GM23338 (cell line): ENCODE measurements at regions not wholly inside any gene's neighbourhood (a gene's known extent, or its start where the extent isn't known, plus 50 kb on each side); places are given as distances from the start of the nearest gene placed in this dataset.

Experiments
- CREB1 ChIP-seq: fragments of 250-450 bp; sonication (Bioruptor Pico); IDR thresholded peaks from 2 replicates; pipeline ENCODE4 v1.5.0; 2020; ENCODE audit warnings: low read depth, mild to moderate bottlenecking, moderate library complexity
- ETS1 ChIP-seq: IDR thresholded peaks from 2 replicates; pipeline ENCODE4 v1.6.1; 2016; ENCODE audit warnings: antibody characterized with exemption
- EZH2 ChIP-seq: fragments of 200-600 bp; sonication (generic); IDR thresholded peaks from one replicate; pipeline ENCODE4 v1.8.0; 2017; ENCODE audit warnings: antibody characterized with exemption, mild to moderate bottlenecking, low read depth; ENCODE audit not compliant: unreplicated experiment
- EZH2phosphoT487 ChIP-seq: fragments of 200-600 bp; sonication (generic); IDR thresholded peaks from one replicate; pipeline ENCODE4 v1.8.1; 2018; ENCODE audit warnings: antibody characterized with exemption; ENCODE audit not compliant: unreplicated experiment
- JUNB ChIP-seq: IDR thresholded peaks from one replicate; pipeline ENCODE4 v1.6.1; 2016; ENCODE audit warnings: antibody characterized with exemption; ENCODE audit not compliant: unreplicated experiment
- NANOG ChIP-seq: IDR thresholded peaks from 2 replicates; pipeline ENCODE4 v1.6.1; 2016; ENCODE audit warnings: antibody characterized with exemption, borderline replicate concordance
- POLR2AphosphoS5 ChIP-seq: IDR thresholded peaks from 2 replicates; pipeline ENCODE4 v1.6.1; 2016; ENCODE audit warnings: antibody characterized with exemption, low read depth
- REST ChIP-seq: IDR thresholded peaks from one replicate; pipeline ENCODE4 v1.6.1; 2018; ENCODE audit warnings: antibody characterized with exemption; ENCODE audit not compliant: unreplicated experiment
- ZNF114 ChIP-seq: fragments of 250-450 bp; sonication (Bioruptor Pico); IDR thresholded peaks from 2 replicates; pipeline ENCODE4 v1.5.0; 2020; ENCODE audit warnings: mild to moderate bottlenecking, moderate library complexity
- ZNF331 ChIP-seq: fragments of 250-450 bp; sonication (Bioruptor Pico); IDR thresholded peaks from 2 replicates; pipeline ENCODE4 v1.5.0; 2020; ENCODE audit warnings: low read depth, mild to moderate bottlenecking, moderate library complexity
- TF ChIP-seq, protein P1 (sequence below), 2 experiments: fragments of 200-600 bp in 1 of 2; sonication (generic) in 1 of 2; conservative IDR thresholded peaks; 2 replicates each; pipeline versions ENCODE4 v1.5.1 to v1.6.1; 2016 to 2017; ENCODE audit warnings: antibody characterized with exemption in 2 of 2, low read depth in 2 of 2, mild to moderate bottlenecking in 2 of 2, moderate library complexity in 1 of 2
- TF ChIP-seq, protein P2 (sequence below): fragments of 250-450 bp; sonication (Bioruptor Pico); IDR thresholded peaks from 2 replicates; pipeline ENCODE4 v1.5.0; 2020; ENCODE audit warnings: mild to moderate bottlenecking, moderate library complexity

DNA sequence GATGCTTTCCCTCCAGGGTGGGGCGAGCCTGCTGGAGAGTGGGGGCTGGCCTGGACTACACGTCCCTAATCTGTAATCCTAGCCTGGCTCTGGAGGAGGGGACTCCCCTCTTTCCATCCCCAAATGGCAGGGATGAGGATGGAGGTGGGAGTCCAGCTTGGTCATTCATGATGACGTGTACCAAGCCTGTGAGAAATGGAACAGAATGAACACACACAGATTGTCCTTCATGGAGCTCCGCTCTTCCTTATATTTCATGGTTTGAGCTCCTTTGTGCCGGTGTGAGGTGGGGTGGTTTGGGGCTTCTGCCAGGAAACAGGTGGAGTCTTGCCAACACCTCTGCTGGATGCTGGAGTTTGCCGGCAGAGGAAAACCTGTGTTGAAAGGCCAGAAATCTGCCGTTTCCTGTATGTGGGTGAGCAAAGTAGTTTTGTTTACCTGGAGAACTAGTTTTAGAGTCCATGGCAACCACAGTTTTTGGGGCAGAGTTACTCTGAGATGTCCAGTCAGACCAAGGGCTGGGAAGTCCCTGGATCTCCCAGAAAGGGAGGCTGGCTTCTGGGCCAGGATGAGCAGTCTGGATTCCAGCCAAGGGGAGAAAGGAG lies 417.6 kb upstream of the MEX3C start:
- TF ChIP-seq REST (no peak), EZH2 (no peak), POLR2AphosphoS5 (no peak), CREB1 (CRISPR knock-in tag) (no peak), JUNB (no peak), EZH2phosphoT487 (no peak), ETS1 (no peak), ZNF114 (CRISPR knock-in tag) (no peak), NANOG (no peak), ZNF331 (CRISPR knock-in tag) (no peak)
- TF ChIP-seq, protein P1, sequence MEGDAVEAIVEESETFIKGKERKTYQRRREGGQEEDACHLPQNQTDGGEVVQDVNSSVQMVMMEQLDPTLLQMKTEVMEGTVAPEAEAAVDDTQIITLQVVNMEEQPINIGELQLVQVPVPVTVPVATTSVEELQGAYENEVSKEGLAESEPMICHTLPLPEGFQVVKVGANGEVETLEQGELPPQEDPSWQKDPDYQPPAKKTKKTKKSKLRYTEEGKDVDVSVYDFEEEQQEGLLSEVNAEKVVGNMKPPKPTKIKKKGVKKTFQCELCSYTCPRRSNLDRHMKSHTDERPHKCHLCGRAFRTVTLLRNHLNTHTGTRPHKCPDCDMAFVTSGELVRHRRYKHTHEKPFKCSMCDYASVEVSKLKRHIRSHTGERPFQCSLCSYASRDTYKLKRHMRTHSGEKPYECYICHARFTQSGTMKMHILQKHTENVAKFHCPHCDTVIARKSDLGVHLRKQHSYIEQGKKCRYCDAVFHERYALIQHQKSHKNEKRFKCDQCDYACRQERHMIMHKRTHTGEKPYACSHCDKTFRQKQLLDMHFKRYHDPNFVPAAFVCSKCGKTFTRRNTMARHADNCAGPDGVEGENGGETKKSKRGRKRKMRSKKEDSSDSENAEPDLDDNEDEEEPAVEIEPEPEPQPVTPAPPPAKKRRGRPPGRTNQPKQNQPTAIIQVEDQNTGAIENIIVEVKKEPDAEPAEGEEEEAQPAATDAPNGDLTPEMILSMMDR (conservative IDR thresholded peaks at IDR 0.05; ENCODE audit: low read depth in 2 of 2) = no peak
- TF ChIP-seq, protein P2, sequence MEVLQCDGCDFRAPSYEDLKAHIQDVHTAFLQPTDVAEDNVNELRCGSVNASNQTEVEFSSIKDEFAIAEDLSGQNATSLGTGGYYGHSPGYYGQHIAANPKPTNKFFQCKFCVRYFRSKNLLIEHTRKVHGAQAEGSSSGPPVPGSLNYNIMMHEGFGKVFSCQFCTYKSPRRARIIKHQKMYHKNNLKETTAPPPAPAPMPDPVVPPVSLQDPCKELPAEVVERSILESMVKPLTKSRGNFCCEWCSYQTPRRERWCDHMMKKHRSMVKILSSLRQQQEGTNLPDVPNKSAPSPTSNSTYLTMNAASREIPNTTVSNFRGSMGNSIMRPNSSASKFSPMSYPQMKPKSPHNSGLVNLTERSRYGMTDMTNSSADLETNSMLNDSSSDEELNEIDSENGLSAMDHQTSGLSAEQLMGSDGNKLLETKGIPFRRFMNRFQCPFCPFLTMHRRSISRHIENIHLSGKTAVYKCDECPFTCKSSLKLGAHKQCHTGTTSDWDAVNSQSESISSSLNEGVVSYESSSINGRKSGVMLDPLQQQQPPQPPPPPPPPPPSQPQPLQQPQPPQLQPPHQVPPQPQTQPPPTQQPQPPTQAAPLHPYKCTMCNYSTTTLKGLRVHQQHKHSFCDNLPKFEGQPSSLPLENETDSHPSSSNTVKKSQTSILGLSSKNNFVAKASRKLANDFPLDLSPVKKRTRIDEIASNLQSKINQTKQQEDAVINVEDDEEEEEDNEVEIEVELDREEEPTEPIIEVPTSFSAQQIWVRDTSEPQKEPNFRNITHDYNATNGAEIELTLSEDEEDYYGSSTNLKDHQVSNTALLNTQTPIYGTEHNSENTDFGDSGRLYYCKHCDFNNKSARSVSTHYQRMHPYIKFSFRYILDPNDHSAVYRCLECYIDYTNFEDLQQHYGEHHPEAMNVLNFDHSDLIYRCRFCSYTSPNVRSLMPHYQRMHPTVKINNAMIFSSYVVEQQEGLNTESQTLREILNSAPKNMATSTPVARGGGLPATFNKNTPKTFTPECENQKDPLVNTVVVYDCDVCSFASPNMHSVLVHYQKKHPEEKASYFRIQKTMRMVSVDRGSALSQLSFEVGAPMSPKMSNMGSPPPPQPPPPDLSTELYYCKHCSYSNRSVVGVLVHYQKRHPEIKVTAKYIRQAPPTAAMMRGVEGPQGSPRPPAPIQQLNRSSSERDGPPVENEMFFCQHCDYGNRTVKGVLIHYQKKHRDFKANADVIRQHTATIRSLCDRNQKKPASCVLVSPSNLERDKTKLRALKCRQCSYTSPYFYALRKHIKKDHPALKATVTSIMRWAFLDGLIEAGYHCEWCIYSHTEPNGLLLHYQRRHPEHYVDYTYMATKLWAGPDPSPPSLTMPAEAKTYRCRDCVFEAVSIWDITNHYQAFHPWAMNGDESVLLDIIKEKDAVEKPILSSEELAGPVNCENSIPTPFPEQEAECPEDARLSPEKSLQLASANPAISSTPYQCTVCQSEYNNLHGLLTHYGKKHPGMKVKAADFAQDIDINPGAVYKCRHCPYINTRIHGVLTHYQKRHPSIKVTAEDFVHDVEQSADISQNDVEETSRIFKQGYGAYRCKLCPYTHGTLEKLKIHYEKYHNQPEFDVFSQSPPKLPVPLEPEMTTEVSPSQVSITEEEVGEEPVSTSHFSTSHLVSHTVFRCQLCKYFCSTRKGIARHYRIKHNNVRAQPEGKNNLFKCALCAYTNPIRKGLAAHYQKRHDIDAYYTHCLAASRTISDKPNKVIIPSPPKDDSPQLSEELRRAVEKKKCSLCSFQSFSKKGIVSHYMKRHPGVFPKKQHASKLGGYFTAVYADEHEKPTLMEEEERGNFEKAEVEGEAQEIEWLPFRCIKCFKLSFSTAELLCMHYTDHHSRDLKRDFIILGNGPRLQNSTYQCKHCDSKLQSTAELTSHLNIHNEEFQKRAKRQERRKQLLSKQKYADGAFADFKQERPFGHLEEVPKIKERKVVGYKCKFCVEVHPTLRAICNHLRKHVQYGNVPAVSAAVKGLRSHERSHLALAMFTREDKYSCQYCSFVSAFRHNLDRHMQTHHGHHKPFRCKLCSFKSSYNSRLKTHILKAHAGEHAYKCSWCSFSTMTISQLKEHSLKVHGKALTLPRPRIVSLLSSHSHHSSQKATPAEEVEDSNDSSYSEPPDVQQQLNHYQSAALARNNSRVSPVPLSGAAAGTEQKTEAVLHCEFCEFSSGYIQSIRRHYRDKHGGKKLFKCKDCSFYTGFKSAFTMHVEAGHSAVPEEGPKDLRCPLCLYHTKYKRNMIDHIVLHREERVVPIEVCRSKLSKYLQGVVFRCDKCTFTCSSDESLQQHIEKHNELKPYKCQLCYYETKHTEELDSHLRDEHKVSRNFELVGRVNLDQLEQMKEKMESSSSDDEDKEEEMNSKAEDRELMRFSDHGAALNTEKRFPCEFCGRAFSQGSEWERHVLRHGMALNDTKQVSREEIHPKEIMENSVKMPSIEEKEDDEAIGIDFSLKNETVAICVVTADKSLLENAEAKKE (CRISPR knock-in tag) = no peak
